Karpas-422 (cell line): ENCODE measurements at regions not wholly inside any gene's neighbourhood (a gene's known extent, or its start where the extent isn't known, plus 50 kb on each side); places are given as distances from the start of the nearest gene placed in this dataset.

Source experiments
- DNase-seq: peaks from one replicate; pipeline ENCODE4 v3.0.0-alpha.2; 2015
- H2AFZ ChIP-seq: fragments of 200-600 bp; sonication (generic); 2 replicates; pipeline ENCODE4 v1.6.1; 2014; ENCODE audit warnings: antibody characterized with exemption, low read length, mixed read lengths
- H3K27ac ChIP-seq: fragments of 200-600 bp; sonication (generic); 2 replicates; pipeline ENCODE4 v1.5.1; 2014; ENCODE audit warnings: mild to moderate bottlenecking, low read length, moderate library complexity
- H3K27me3 ChIP-seq: fragments of 200-600 bp; sonication (generic); 2 replicates; pipeline ENCODE4 v1.6.1; 2014; ENCODE audit warnings: low read length, mixed read lengths
- H3K36me3 ChIP-seq: fragments of 200-600 bp; sonication (generic); 2 replicates; pipeline ENCODE4 v1.6.1; 2014; ENCODE audit warnings: low read length, mixed read lengths; ENCODE audit not compliant: insufficient read depth
- H3K4me1 ChIP-seq: fragments of 200-600 bp; sonication (generic); 2 replicates; pipeline ENCODE4 v1.6.1; 2014; ENCODE audit warnings: mild to moderate bottlenecking, low read length, mixed read lengths
- H3K4me2 ChIP-seq: fragments of 200-600 bp; sonication (generic); 2 replicates; pipeline ENCODE4 v1.6.1; 2014; ENCODE audit warnings: low read length, low read depth, mild to moderate bottlenecking; ENCODE audit not compliant: poor library complexity, severe bottlenecking
- H3K4me3 ChIP-seq: fragments of 200-600 bp; sonication (generic); 2 replicates; pipeline ENCODE4 v1.5.1; 2014; ENCODE audit warnings: mild to moderate bottlenecking, antibody characterized with exemption, low read length, mixed read lengths
- H3K79me2 ChIP-seq: fragments of 200-600 bp; sonication (generic); 2 replicates; pipeline ENCODE4 v1.6.1; 2014; ENCODE audit warnings: mild to moderate bottlenecking, low read length, mixed read lengths
- H3K9ac ChIP-seq: fragments of 200-600 bp; sonication (generic); 2 replicates; pipeline ENCODE4 v1.6.0; 2014; ENCODE audit warnings: low read length
- H3K9me2 ChIP-seq: fragments of 200-600 bp; sonication (generic), shearing (Covaris generic); replicated peaks from 2 replicates; pipeline ENCODE4 v1.6.0; 2014; ENCODE audit warnings: mild to moderate bottlenecking, low read length, moderate library complexity; ENCODE audit not compliant: insufficient read depth
- H3K9me3 ChIP-seq: fragments of 300-700, 200-600 bp; sonication (generic); 2 replicates; pipeline ENCODE4 v1.6.1; 2014; ENCODE audit warnings: low read length, mixed read lengths
- H4K20me1 ChIP-seq: fragments of 200-600 bp; sonication (generic); 2 replicates; pipeline ENCODE4 v1.6.1; 2014; ENCODE audit warnings: mild to moderate bottlenecking, antibody characterized with exemption, low read length, low read depth; ENCODE audit not compliant: insufficient read depth

DNA sequence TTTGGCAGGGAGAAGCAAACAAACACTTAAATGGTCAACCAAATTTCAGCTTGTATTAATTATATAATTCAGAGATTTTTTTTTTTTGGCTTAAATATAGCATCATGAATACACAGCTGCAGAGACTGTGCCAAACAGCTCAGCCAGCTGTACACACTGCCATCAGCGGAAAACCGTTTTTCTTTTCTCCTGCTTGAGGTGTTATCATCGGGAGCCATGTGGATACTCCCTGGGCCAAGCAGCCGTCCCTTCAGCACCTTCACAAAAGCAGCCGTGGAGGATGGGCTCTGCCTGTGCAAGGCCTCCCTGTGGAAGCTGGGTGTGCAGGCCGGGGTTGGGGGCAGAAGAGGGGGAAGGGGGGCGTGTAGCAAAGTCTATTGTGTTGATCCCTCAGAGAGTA, 85.0 kb downstream of the NUF2 start:
- no peak overlapping the region for H3K9ac ChIP-seq
- no peak overlapping the region for H2AFZ ChIP-seq
- H3K4me3 ChIP-seq, result no peak overlapping the region
- no peaks in the 10 kb centered on the region for H3K9me3 ChIP-seq
- no peak for DNase-seq
- H3K79me2 ChIP-seq, result no peaks in the 10 kb centered on the region
- H3K27me3 ChIP-seq, result no peaks in the 10 kb centered on the region
- H3K36me3 ChIP-seq, result no peaks in the 10 kb centered on the region
- no peaks in the 10 kb centered on the region for H4K20me1 ChIP-seq
- H3K27ac ChIP-seq, result no peak overlapping the region
- H3K9me2 ChIP-seq, result no peaks in the 10 kb centered on the region
- no peak overlapping the region for H3K4me2 ChIP-seq
- H3K4me1 ChIP-seq, result no peaks in the 10 kb centered on the region

DNA sequence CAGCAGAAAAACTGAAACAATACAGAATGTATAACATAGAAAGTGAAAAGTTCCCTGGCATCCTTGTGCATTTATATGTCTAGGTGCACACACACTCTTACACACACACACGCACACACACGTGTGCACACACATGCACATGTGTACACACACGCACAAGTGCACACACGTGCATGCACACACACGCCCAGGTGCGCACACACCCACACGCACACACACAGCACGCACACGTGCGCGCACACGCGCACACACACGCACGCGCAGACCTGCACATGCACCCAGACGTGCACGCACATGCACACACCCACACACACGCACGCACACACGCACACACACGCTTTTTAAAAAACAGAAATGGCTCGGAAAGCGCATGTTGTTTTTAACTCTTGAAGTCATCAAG, 86.5 kb downstream of the NUF2 start:
- Histone ChIP-seq H3K27me3 (no peaks in the 10 kb centered on the region), H3K36me3 (no peaks in the 10 kb centered on the region), H4K20me1 (no peaks in the 10 kb centered on the region), H3K4me1 (no peaks in the 10 kb centered on the region), H3K79me2 (no peaks in the 10 kb centered on the region), H3K27ac (no peak overlapping the region), H3K4me2 (no peak overlapping the region), H3K9ac (no peak overlapping the region), H3K9me3 (no peaks in the 10 kb centered on the region), H2AFZ (no peak overlapping the region), H3K9me2 (no peaks in the 10 kb centered on the region), H3K4me3 (no peak overlapping the region)
- DNase-seq, result no peak

DNA sequence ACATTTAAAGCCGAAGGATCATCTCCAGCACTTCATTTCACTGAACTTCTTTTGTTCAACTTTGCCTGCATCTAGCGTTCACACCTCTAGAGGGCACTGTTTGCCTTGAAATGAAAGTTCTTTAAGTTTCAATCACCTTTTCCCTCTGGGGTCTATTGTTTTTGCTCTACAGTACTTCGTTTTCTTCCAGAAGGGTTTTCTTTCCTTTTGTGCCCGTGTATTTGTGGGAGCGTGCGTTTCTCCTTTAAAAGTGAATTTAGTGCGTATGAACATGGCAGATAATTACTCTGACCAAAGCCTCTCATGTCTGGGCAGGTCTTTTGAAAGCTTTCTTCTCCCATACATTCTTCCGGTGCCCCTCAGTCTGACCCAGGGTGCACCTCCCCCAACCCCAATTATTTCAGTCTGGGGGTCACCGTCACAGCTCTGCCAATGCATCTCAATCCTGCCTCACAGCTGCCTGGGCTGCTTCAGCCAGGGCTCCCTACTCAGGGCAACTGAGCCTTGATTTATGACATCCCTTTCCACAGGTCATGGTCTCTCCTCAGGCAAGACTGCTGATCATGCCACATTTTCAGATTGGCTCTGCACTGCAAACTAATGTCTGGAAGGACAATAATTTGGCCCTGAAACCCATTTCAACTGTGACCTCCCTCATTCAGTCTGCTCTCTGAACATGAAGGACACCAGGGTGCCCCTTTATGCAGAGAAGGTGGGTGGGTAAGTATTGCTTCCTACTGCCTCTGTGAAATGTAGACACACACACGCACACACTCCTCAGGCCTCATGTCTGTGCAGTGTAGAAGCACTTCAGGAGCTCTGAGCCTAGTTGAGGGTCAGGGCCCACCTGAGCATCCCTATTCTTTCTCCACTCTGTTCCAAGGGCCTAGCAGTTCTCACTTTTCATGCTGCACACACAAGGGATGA, 88.6 kb downstream of the NUF2 start:
- Histone ChIP-seq H3K36me3 (no peaks in the 10 kb centered on the region), H3K9ac (no peak overlapping the region), H3K4me3 (no peak overlapping the region), H3K4me2 (no peak overlapping the region), H3K4me1 (peaks cover 7% of the 10 kb centered on the region), H3K79me2 (no peaks in the 10 kb centered on the region), H3K9me2 (no peaks in the 10 kb centered on the region), H2AFZ (no peak overlapping the region), H4K20me1 (no peaks in the 10 kb centered on the region), H3K27me3 (no peaks in the 10 kb centered on the region), H3K27ac (no peak overlapping the region), H3K9me3 (no peaks in the 10 kb centered on the region)
- peak; percentile 89 for DNase-seq

DNA sequence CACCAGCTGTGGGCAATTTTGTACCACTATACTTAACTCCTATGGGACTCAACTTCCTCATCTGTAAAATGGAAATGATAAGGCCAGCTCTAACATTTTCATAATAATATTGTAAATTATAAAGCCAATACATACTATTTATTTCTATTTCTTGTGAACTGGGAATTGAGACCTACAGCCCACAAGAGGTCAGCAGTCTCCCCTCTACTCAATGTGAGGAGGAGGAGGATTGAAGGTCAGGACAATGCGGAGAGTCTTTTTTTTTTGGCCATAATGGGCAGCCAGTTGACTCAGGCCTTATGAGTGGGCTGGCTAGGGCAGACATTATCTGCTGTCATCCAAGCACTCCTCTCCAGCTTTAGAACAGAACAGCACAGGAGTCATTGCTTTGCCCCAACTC, 90.5 kb downstream of the NUF2 start:
- Histone ChIP-seq H3K4me1 (peaks cover 7% of the 10 kb centered on the region), H3K9me2 (no peaks in the 10 kb centered on the region), H3K27ac (no peak overlapping the region), H3K9ac (no peak overlapping the region), H3K36me3 (no peaks in the 10 kb centered on the region), H3K4me2 (no peak overlapping the region), H3K27me3 (no peaks in the 10 kb centered on the region), H4K20me1 (no peaks in the 10 kb centered on the region), H3K4me3 (no peak overlapping the region), H2AFZ (no peak overlapping the region), H3K9me3 (no peaks in the 10 kb centered on the region), H3K79me2 (no peaks in the 10 kb centered on the region)
- no peak for DNase-seq

DNA sequence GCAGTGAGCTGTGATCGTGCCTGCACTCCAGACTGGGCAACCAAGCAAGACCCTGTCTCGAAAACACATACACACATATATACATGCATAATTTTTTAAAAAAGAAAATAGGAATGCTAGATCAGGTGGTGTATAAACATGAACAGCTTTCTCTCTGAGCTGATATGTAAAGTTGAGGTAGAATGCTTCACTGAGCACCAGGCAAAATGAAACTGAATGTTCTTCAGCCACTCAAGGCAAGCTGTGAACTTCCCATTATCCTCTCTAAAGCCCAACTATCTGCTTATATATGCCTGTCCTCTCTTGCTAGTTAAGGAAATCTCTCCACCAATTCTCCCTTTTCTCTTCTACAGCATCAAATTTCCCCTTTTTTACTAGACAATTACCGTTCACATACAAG, 93.0 kb downstream of the NUF2 start:
- H3K4me2 ChIP-seq, result peak overlapping the region; percentile 0
- H3K9me3 ChIP-seq, result no peaks in the 10 kb centered on the region
- H3K9me2 ChIP-seq, result no peaks in the 10 kb centered on the region
- no peaks in the 10 kb centered on the region for H3K79me2 ChIP-seq
- peaks cover 7% of the 10 kb centered on the region for H3K4me1 ChIP-seq
- H4K20me1 ChIP-seq, result no peaks in the 10 kb centered on the region
- H3K27ac ChIP-seq, result no peak overlapping the region
- H2AFZ ChIP-seq, result no peak overlapping the region
- no peak overlapping the region for H3K9ac ChIP-seq
- no peaks in the 10 kb centered on the region for H3K27me3 ChIP-seq
- H3K4me3 ChIP-seq, result no peak overlapping the region
- DNase-seq, result no peak
- H3K36me3 ChIP-seq, result no peaks in the 10 kb centered on the region

- Histone ChIP-seq H3K9ac (no peak overlapping the region), H3K36me3 (no peaks in the 10 kb centered on the region), H3K79me2 (no peaks in the 10 kb centered on the region), H2AFZ (no peak overlapping the region), H3K27me3 (no peaks in the 10 kb centered on the region), H3K9me3 (no peaks in the 10 kb centered on the region), H3K4me1 (no peaks in the 10 kb centered on the region), H3K27ac (no peak overlapping the region), H4K20me1 (no peaks in the 10 kb centered on the region), H3K4me3 (no peak overlapping the region), H3K9me2 (no peaks in the 10 kb centered on the region), H3K4me2 (no peak overlapping the region)
- no peak for DNase-seq
These were observed 99.9 kb downstream of the NUF2 start for GRCh38 chr1:163421701-163422100.

GRCh38 chr1:163422738-163423404, 101.1 kb downstream of the NUF2 start:
- Histone ChIP-seq H3K27me3 (no peaks in the 10 kb centered on the region), H3K9me3 (no peaks in the 10 kb centered on the region), H4K20me1 (no peaks in the 10 kb centered on the region), H3K27ac (no peak overlapping the region), H3K36me3 (no peaks in the 10 kb centered on the region), H3K79me2 (no peaks in the 10 kb centered on the region), H3K9ac (no peak overlapping the region), H2AFZ (no peak overlapping the region), H3K9me2 (no peaks in the 10 kb centered on the region), H3K4me2 (no peak overlapping the region), H3K4me3 (no peak overlapping the region), H3K4me1 (no peaks in the 10 kb centered on the region)
- no peak for DNase-seq

GRCh38 chr1:163426505-163427251, 104.9 kb downstream of the NUF2 start:
- no peaks in the 10 kb centered on the region for H3K79me2 ChIP-seq
- no peak overlapping the region for H3K27ac ChIP-seq
- no peaks in the 10 kb centered on the region for H3K9me3 ChIP-seq
- no peak overlapping the region for H3K4me2 ChIP-seq
- DNase-seq, result no peak
- H3K4me3 ChIP-seq, result no peak overlapping the region
- no peaks in the 10 kb centered on the region for H4K20me1 ChIP-seq
- no peaks in the 10 kb centered on the region for H3K4me1 ChIP-seq
- H3K27me3 ChIP-seq, result no peaks in the 10 kb centered on the region
- H2AFZ ChIP-seq, result no peak overlapping the region
- H3K9me2 ChIP-seq, result no peaks in the 10 kb centered on the region
- H3K9ac ChIP-seq, result no peak overlapping the region
- no peaks in the 10 kb centered on the region for H3K36me3 ChIP-seq
